SU-DHL-6 (cell line): ENCODE measurements at regions not wholly inside any gene's neighbourhood (a gene's known extent, or its start where the extent isn't known, plus 50 kb on each side); places are given as distances from the start of the nearest gene placed in this dataset.

ENCODE experiments used
- CTCF ChIP-seq: fragments of 200-600 bp; sonication (generic); IDR thresholded peaks from one replicate; pipeline ENCODE4 v1.5.1; 2017; ENCODE audit warnings: antibody characterized with exemption, mild to moderate bottlenecking, low read length, moderate library complexity; ENCODE audit not compliant: insufficient read depth, poor library complexity, severe bottlenecking
- EZH2phosphoT487 ChIP-seq: fragments of 200-600 bp; sonication (generic), shearing (Covaris generic); conservative IDR thresholded peaks from 2 replicates; pipeline ENCODE4 v1.6.1; 2018; ENCODE audit warnings: mild to moderate bottlenecking, antibody characterized with exemption, low read length, moderate library complexity, mixed read lengths

GRCh38 chr2:15844211-15844801 is 96.0 kb upstream of the MYCN start:
- TF ChIP-seq CTCF, result no peak
- no peak for TF ChIP-seq EZH2phosphoT487
